Erythroblast (primary cell): ENCODE measurements at regions not wholly inside any gene's neighbourhood (a gene's known extent, or its start where the extent isn't known, plus 50 kb on each side); places are given as distances from the start of the nearest gene placed in this dataset.

Experiments
- GATA1 ChIP-seq: IDR thresholded peaks from 2 replicates; pipeline ENCODE4 v1.6.1; 2011; ENCODE audit warnings: low read depth, mild to moderate bottlenecking, control low read depth, low read length, moderate library complexity
- POLR2A ChIP-seq: IDR thresholded peaks from 2 replicates; pipeline ENCODE4 v1.6.1; 2011; ENCODE audit warnings: mild to moderate bottlenecking, low read length

GRCh38 chr17:62125307-62125706, 60.2 kb upstream of the MED13 start:
- TF ChIP-seq POLR2A (no peak), GATA1 (no peak)
